H1 (cell line): ENCODE measurements at regions not wholly inside any gene's neighbourhood (a gene's known extent, or its start where the extent isn't known, plus 50 kb on each side); places are given as distances from the start of the nearest gene placed in this dataset.

Source experiments
- CTCF ChIA-PET: fragments of 300-600 bp; sonication (Branson Sonifier 250); formaldehyde crosslinking; loops from one replicate; lab custom pipeline; 2021; ENCODE audit not compliant: partially characterized antibody; lab: Charles Lee
- POLR2A ChIA-PET: fragments of 300-600 bp; sonication (Branson Sonifier 250); formaldehyde crosslinking; loops from one replicate; lab custom pipeline; 2021; ENCODE audit warnings: inconsistent platforms; ENCODE audit not compliant: partially characterized antibody; lab: Charles Lee
- DNase-seq, 2 experiments: peaks; one replicate each; pipeline versions ENCODE4 v3.0.0 to v3.0.0-alpha.2; 2010 to 2022; ENCODE audit warnings: low spot score in 2 of 2, low read depth in 1 of 2, mixed read lengths in 1 of 2
- FAIRE-seq: peaks from 2 replicates; lab custom pipeline; 2011; peaks lifted over from hg19 to GRCh38; lab: Jason Lieb, UNC
- H2AFZ ChIP-seq: 2 replicates; pipeline ENCODE4 v1.8.1; 2012; ENCODE audit warnings: low read length, inconsistent platforms
- H2AK5ac ChIP-seq: 2 replicates; pipeline ENCODE4 v1.6.1; 2013; ENCODE audit warnings: low read depth, low read length
- H2BK120ac ChIP-seq: replicated peaks from 2 replicates; pipeline ENCODE3; 2013; ENCODE audit warnings: low read depth, low read length, inconsistent platforms
- H2BK12ac ChIP-seq: 2 replicates; pipeline ENCODE4 v1.6.1; 2013; ENCODE audit warnings: low read depth, low read length
- H2BK15ac ChIP-seq: 2 replicates; pipeline ENCODE4 v1.6.1; 2013; ENCODE audit warnings: low read length
- H2BK20ac ChIP-seq: 2 replicates; pipeline ENCODE4 v1.6.1; 2013; ENCODE audit warnings: low read length
- H2BK5ac ChIP-seq: 2 replicates; pipeline ENCODE4 v1.6.1; 2013; ENCODE audit warnings: low read depth, low read length
- H3K14ac ChIP-seq: 2 replicates; pipeline ENCODE4 v1.6.1; 2013; ENCODE audit warnings: inconsistent platforms; ENCODE audit not compliant: insufficient read length
- H3K18ac ChIP-seq: 2 replicates; pipeline ENCODE4 v1.6.1; 2013; ENCODE audit warnings: low read length; ENCODE audit errors: extremely low read depth
- H3K23ac ChIP-seq: 2 replicates; pipeline ENCODE4 v1.6.1; 2013; ENCODE audit warnings: inconsistent platforms; ENCODE audit not compliant: insufficient read length
- H3K23me2 ChIP-seq: 2 replicates; pipeline ENCODE4 v1.6.1; 2013; ENCODE audit warnings: low read depth, low read length
- H3K27ac ChIP-seq: 2 replicates; pipeline ENCODE4 v1.6.1; 2011; ENCODE audit warnings: low read depth, low read length, inconsistent platforms
- H3K27me3 ChIP-seq, 4 experiments: replicated peaks in 1 of 4; 1 replicate in 1 of 4; 2 replicates in 3 of 4; pipeline versions ENCODE4 v1.6.1 to v1.8.1; 2011 to 2013; ENCODE audit warnings: low read length in 3 of 4, mild to moderate bottlenecking in 3 of 4, inconsistent platforms in 2 of 4, mixed read lengths in 2 of 4, moderate library complexity in 1 of 4; ENCODE audit not compliant: control insufficient read depth in 3 of 4, insufficient read depth in 3 of 4; ENCODE audit errors: extremely low read depth in 1 of 4
- H3K36me3 ChIP-seq, 4 experiments: 2 replicates each; pipeline versions ENCODE4 v1.6.1 to v1.8.1; 2011 to 2013; ENCODE audit warnings: mild to moderate bottlenecking in 4 of 4, low read length in 3 of 4, moderate library complexity in 2 of 4, control low read depth in 1 of 4, inconsistent platforms in 1 of 4; ENCODE audit not compliant: insufficient read depth in 4 of 4, control insufficient read depth in 2 of 4
- H3K4ac ChIP-seq: replicated peaks from 2 replicates; pipeline ENCODE3; 2013; ENCODE audit warnings: low read length, low read depth, mixed read lengths, inconsistent platforms; ENCODE audit not compliant: insufficient read length
- H3K4me1 ChIP-seq, 4 experiments: replicated peaks in 1 of 4; 1 replicate in 1 of 4; 2 replicates in 3 of 4; pipeline versions ENCODE4 v1.6.1 to v1.8.1; 2011 to 2013; ENCODE audit warnings: low read length in 3 of 4, inconsistent platforms in 2 of 4, mixed read lengths in 1 of 4; ENCODE audit not compliant: insufficient read depth in 4 of 4, control insufficient read depth in 3 of 4
- H3K4me2 ChIP-seq, 2 experiments: 2 replicates each; pipeline versions ENCODE4 v1.6.1 to v1.8.1; 2011 to 2013; ENCODE audit warnings: low read depth in 2 of 2, low read length in 2 of 2, control low read depth in 1 of 2, inconsistent platforms in 1 of 2, mild to moderate bottlenecking in 1 of 2; ENCODE audit not compliant: insufficient read depth in 1 of 2
- H3K4me3 ChIP-seq, 4 experiments: fragments of 200-600, 300-600 bp in 1 of 4; sonication (generic), shearing (Covaris generic), sonication (Bioruptor Twin) in 1 of 4; 2 replicates each; pipeline versions ENCODE4 v1.5.1 to v1.8.1; 2011 to 2016; ENCODE audit warnings: low read length in 4 of 4, low read depth in 3 of 4, control low read depth in 2 of 4, inconsistent platforms in 2 of 4, mild to moderate bottlenecking in 2 of 4, mixed read lengths in 1 of 4, moderate library complexity in 1 of 4; ENCODE audit not compliant: insufficient read depth in 2 of 4; ENCODE audit errors: extremely low read depth in 1 of 4
- H3K56ac ChIP-seq: replicated peaks from 2 replicates; pipeline ENCODE3; 2013; ENCODE audit warnings: low read depth, mild to moderate bottlenecking, mixed read lengths, low read length, inconsistent platforms; ENCODE audit not compliant: insufficient read length
- H3K79me1 ChIP-seq: 2 replicates; pipeline ENCODE4 v1.6.1; 2013; ENCODE audit warnings: low read depth, low read length, control low read depth
- H3K79me2 ChIP-seq, 2 experiments: 2 replicates each; pipeline versions ENCODE4 v1.6.1 to v1.8.1; 2012 to 2013; ENCODE audit warnings: low read length in 2 of 2, mild to moderate bottlenecking in 2 of 2, inconsistent platforms in 1 of 2; ENCODE audit not compliant: insufficient read depth in 2 of 2, control insufficient read depth in 1 of 2
- H3K9ac ChIP-seq, 4 experiments: replicated peaks in 1 of 4; 1 replicate in 1 of 4; 2 replicates in 3 of 4; pipeline versions ENCODE4 v1.6.1 to v1.8.1; 2011 to 2013; ENCODE audit warnings: low read depth in 3 of 4, low read length in 3 of 4, control low read depth in 2 of 4, mild to moderate bottlenecking in 2 of 4, moderate library complexity in 2 of 4, inconsistent platforms in 1 of 4; ENCODE audit errors: extremely low read depth in 1 of 4
- H3K9me3 ChIP-seq, 2 experiments: 2 replicates each; pipeline versions ENCODE4 v1.6.1 to v1.8.1; 2012 to 2013; ENCODE audit warnings: mild to moderate bottlenecking in 2 of 2, moderate library complexity in 2 of 2, control low read depth in 1 of 2, inconsistent platforms in 1 of 2, low read depth in 1 of 2, low read length in 1 of 2, mixed read lengths in 1 of 2; ENCODE audit not compliant: insufficient read depth in 2 of 2
- H4K20me1 ChIP-seq, 2 experiments: replicated peaks in 1 of 2; 2 replicates each; pipeline versions ENCODE3 to v1.8.1; 2011 to 2013; ENCODE audit warnings: inconsistent platforms in 2 of 2, low read length in 2 of 2, mild to moderate bottlenecking in 1 of 2; ENCODE audit not compliant: insufficient read depth in 2 of 2, control insufficient read depth in 1 of 2
- H4K5ac ChIP-seq: 2 replicates; pipeline ENCODE4 v1.6.1; 2013; ENCODE audit warnings: low read length, low read depth, mixed read lengths, inconsistent platforms; ENCODE audit not compliant: insufficient read length
- H4K8ac ChIP-seq: 2 replicates; pipeline ENCODE4 v1.8.0; 2013; ENCODE audit warnings: mild to moderate bottlenecking, moderate library complexity, low read length, inconsistent platforms; ENCODE audit not compliant: insufficient read depth; ENCODE audit errors: extremely low read depth
- H4K91ac ChIP-seq: replicated peaks from 2 replicates; pipeline ENCODE3; 2013; ENCODE audit warnings: low read length, mixed read lengths, inconsistent platforms; ENCODE audit not compliant: insufficient read length
- ZNF274 ChIP-seq: IDR thresholded peaks from 2 replicates; pipeline ENCODE4 v1.7.0; 2012; ENCODE audit warnings: low read length, borderline replicate concordance; ENCODE audit errors: extremely low read depth
- WGBS, 2 experiments: shearing (Covaris generic) in 1 of 2; methylation state at CpG; one replicate each; pipeline versions ENCODE4 v1.1.6 to v1.1.7; 2013 to 2015; ENCODE audit warnings: low lambda C conversion rate in 2 of 2, mixed read lengths in 2 of 2, inconsistent platforms in 1 of 2, low coverage in 1 of 2, missing lambda C conversion rate in 1 of 2; ENCODE audit not compliant: insufficient replicate concordance in 2 of 2, insufficient coverage in 1 of 2, insufficient read length in 1 of 2; ENCODE audit errors: extremely low coverage in 1 of 2, missing lambda C conversion rate in 1 of 2; 5-methylcytosine and 5-hydroxymethylcytosine counted together

GRCh38 chr14:71175491-71175890 lies 268.2 kb downstream of the PCNX1 start:
- H3K23ac ChIP-seq = no peak overlapping the region
- H3K79me2 ChIP-seq = no peaks in the 10 kb centered on the region
- H2BK15ac ChIP-seq = no peak overlapping the region
- H3K4me2 ChIP-seq = no peak overlapping the region
- ChIA-PET CTCF (interaction anchor here (0.9 to 1.1 kb wide), 2 partner anchors 96 to 139 kb away, joined by 3 read pairs; no protein-coding TSS in a partner anchor), POLR2A (interaction anchor here (0.6 kb wide), 2 partner anchors 80 to 108 kb away, joined by 3 read pairs; no protein-coding TSS in a partner anchor)
- FAIRE-seq (no peak), DNase-seq (no peak)
- no peak overlapping the region for H3K27ac ChIP-seq
- 85% methylated on average over 3 of the region's 3 CpGs; no CpG with 5 or more reads in 1 of the 2 experiments for WGBS, 2 experiments
- H4K20me1 ChIP-seq = no peaks in the 10 kb centered on the region
- H2BK12ac ChIP-seq = no peak overlapping the region
- no peak overlapping the region for H3K18ac ChIP-seq
- H3K23me2 ChIP-seq = no peaks in the 10 kb centered on the region
- H3K27me3 ChIP-seq = no peaks in the 10 kb centered on the region
- no peak overlapping the region for H2BK20ac ChIP-seq
- H2AFZ ChIP-seq = no peak overlapping the region
- no peak overlapping the region for H3K56ac ChIP-seq
- no peak overlapping the region for H4K8ac ChIP-seq
- H3K79me1 ChIP-seq = no peaks in the 10 kb centered on the region
- H3K4ac ChIP-seq = no peak overlapping the region
- no peaks in the 10 kb centered on the region for H3K36me3 ChIP-seq
- H3K14ac ChIP-seq = no peak overlapping the region
- H3K9me3 ChIP-seq = no peaks in the 10 kb centered on the region
- H2BK120ac ChIP-seq = no peak overlapping the region
- H2AK5ac ChIP-seq = no peak overlapping the region
- H4K91ac ChIP-seq = no peak overlapping the region
- H3K4me3 ChIP-seq = no peak overlapping the region
- no peak overlapping the region for H4K5ac ChIP-seq
- H3K9ac ChIP-seq = no peak overlapping the region
- no peak overlapping the region for H2BK5ac ChIP-seq
- no peaks in the 10 kb centered on the region for H3K4me1 ChIP-seq
- TF ChIP-seq ZNF274 = no peak
